Skeletal muscle tissue (tissue), 3 donors: ENCODE measurements at regions not wholly inside any gene's neighbourhood (a gene's known extent, or its start where the extent isn't known, plus 50 kb on each side); places are given as distances from the start of the nearest gene placed in this dataset.

Experiments used
- H3K27ac ChIP-seq: one replicate; pipeline ENCODE4 v1.7.0; 2013; ENCODE audit warnings: mild to moderate bottlenecking, low read depth, low read length, inconsistent platforms
- H3K27me3 ChIP-seq, 3 donors: one replicate each; pipeline ENCODE4 v1.7.0; 2013; ENCODE audit warnings: low read length in 3 of 3; ENCODE audit not compliant: control insufficient read depth in 3 of 3, insufficient read depth in 3 of 3
- H3K36me3 ChIP-seq, 3 donors: one replicate each; pipeline ENCODE4 v1.7.0; 2013; ENCODE audit warnings: low read length in 3 of 3; ENCODE audit not compliant: control insufficient read depth in 3 of 3, insufficient read depth in 3 of 3
- H3K4me1 ChIP-seq, 3 donors: one replicate each; pipeline ENCODE4 v1.7.0; 2013; ENCODE audit warnings: low read length in 3 of 3, mild to moderate bottlenecking in 3 of 3; ENCODE audit not compliant: control insufficient read depth in 3 of 3, insufficient read depth in 3 of 3
- H3K4me3 ChIP-seq, 3 donors: one replicate each; pipeline ENCODE4 v1.7.0; 2013; ENCODE audit warnings: low read length in 3 of 3
- H3K9ac ChIP-seq, 3 donors: one replicate each; pipeline ENCODE4 v1.7.0; 2013; ENCODE audit warnings: low read length in 3 of 3, mild to moderate bottlenecking in 3 of 3, moderate library complexity in 2 of 3, low read depth in 1 of 3
- H3K9me3 ChIP-seq, 3 donors: one replicate each; pipeline ENCODE4 v1.7.0; 2013; ENCODE audit warnings: low read length in 3 of 3; ENCODE audit not compliant: control insufficient read depth in 3 of 3
- donor health status: Osteomylitis.

DNA sequence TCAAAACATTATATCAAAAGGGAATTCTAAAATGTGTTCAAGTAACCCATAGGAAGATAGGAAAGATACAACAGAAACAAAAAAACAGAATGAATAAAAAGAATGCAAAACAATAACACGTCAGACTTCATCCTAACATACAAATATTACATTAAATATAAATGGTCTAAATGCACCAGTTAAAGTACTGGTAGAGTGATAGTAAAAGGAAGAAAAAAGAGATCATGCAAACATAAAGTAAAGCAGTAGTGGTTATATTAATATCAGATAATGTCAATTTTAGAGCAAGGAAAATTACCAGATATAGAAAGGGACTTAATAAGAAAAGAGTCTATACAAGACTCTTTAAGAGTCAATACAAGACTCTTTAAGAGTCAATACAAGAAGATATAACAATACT lies 755.7 kb downstream of the MCTP2 start:
- no peaks in the 10 kb centered on the region for H3K27me3 ChIP-seq
- peaks cover 0 to 4% (median 0%) of the 10 kb centered on the region in 3 donors for H3K9me3 ChIP-seq
- H3K9ac ChIP-seq, result no peak overlapping the region
- H3K36me3 ChIP-seq, result no peaks in the 10 kb centered on the region
- H3K27ac ChIP-seq, result no peak overlapping the region
- H3K4me3 ChIP-seq, result no peak overlapping the region
- H3K4me1 ChIP-seq, result no peaks in the 10 kb centered on the region

DNA sequence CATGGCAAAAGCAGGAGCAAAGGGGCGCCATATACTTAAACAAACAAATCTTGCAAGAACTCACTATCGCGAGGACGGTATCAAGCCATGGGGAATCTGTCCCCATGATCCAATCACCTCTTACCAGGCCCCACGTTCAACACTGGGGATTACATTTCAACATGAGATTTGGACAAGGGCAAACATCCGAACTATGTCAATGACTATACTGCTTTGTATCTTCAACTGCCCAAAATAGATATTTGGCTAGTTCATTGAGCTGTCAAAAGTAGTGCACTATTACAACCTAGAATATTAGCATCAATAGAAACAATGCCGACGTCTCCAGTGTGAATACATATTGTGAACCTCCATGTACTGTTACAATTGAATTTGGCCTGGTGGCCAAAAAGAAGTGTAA lies 760.4 kb downstream of the MCTP2 start:
- Histone ChIP-seq H3K36me3 (no peaks in the 10 kb centered on the region), H3K27ac (no peak overlapping the region), H3K4me1 (no peaks in the 10 kb centered on the region), H3K9me3 (peaks cover 0 to 4% (median 0%) of the 10 kb centered on the region in 3 donors), H3K9ac (no peak overlapping the region), H3K4me3 (no peak overlapping the region), H3K27me3 (no peaks in the 10 kb centered on the region)

GRCh38 chr15:95009635-95010034 lies 778.3 kb downstream of the MCTP2 start:
- no peaks in the 10 kb centered on the region for H3K27me3 ChIP-seq
- no peaks in the 10 kb centered on the region for H3K36me3 ChIP-seq
- H3K27ac ChIP-seq, result no peak overlapping the region
- H3K9me3 ChIP-seq, result no peaks in the 10 kb centered on the region
- no peak overlapping the region for H3K9ac ChIP-seq
- no peaks in the 10 kb centered on the region for H3K4me1 ChIP-seq
- H3K4me3 ChIP-seq, result no peak overlapping the region

- peaks cover 0 to 5% (median 0%) of the 10 kb centered on the region in 3 donors for H3K4me1 ChIP-seq
- H3K27me3 ChIP-seq, result no peaks in the 10 kb centered on the region
- H3K36me3 ChIP-seq, result no peaks in the 10 kb centered on the region
- H3K4me3 ChIP-seq, result no peak overlapping the region
- no peak overlapping the region for H3K9ac ChIP-seq
- no peak overlapping the region for H3K27ac ChIP-seq
- H3K9me3 ChIP-seq, result no peaks in the 10 kb centered on the region
These were observed 782.0 kb downstream of the MCTP2 start for GRCh38 chr15:95013381-95013780.

DNA sequence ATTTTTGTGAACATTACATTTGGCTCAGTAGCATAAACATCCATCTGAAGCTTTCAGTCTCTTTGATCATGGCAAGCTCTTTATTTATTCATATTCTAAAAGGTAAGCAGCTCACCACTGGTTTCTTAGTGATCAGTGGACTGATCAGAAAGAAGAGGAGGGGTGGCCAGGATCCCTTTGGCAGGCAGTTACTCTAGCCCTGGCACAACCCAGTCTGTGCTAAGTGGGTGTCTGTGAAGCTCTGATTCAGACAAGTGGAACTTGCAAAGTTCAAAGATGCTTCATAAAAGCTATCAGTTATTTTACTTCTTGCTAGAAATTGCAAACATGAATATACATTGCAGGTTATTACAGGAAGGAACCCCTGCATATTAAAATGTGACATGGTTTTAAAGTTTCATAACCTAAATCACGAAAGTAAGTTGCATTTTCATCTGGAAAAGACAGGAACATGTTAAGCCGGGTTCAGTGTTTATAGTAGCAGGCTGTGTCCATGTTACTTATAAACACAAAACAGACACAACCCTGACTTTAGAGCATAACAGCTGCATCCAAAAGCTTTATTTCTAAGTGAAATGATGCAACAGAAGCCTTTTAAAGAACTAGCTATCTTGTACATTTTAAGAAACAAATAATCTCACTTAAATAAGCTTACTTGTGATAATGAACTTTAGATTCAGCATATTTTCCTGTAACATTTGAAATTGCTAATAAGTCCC lies 785.3 kb downstream of the MCTP2 start:
- no peak overlapping the region for H3K27ac ChIP-seq
- no peaks in the 10 kb centered on the region for H3K27me3 ChIP-seq
- peaks cover 0 to 9% (median 0%) of the 10 kb centered on the region in 3 donors for H3K4me1 ChIP-seq
- peaks cover 0 to 3% (median 0%) of the 10 kb centered on the region in 3 donors for H3K9me3 ChIP-seq
- no peak overlapping the region for H3K4me3 ChIP-seq
- no peak overlapping the region for H3K9ac ChIP-seq
- H3K36me3 ChIP-seq, result no peaks in the 10 kb centered on the region

DNA sequence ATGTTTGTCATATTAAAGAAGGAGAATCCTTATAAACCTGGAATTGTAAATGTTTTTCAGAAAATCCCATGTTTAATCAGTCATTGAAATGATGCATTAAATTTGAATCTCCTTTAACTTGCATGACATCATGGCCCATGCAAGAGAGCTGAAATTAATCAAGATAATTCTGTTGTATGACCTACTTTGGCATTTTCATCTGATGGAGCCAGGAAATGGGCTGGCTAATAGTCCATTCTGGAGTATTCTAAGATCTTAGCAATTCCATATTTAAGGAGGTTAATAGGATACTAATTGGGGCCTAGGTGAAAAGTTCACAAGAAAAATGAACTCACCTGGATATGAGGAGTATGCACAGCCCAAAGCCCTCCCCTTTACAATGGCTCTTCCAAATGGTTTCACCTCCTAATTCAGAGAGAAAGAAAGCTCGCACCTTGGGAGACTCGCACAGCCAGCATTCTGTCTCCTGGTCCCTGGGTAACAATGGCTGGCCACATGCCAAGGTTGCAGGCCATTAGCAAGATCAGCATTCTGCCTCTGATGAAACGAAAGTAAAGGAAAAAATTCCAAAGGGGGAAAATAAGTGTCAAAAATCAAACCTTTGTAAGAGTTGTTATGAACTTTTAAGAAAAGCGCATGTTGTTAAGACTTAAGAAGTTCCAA lies 786.4 kb downstream of the MCTP2 start:
- Histone ChIP-seq H3K27me3 (no peaks in the 10 kb centered on the region), H3K9ac (no peak overlapping the region), H3K9me3 (peaks cover 0 to 3% (median 0%) of the 10 kb centered on the region in 3 donors), H3K4me3 (no peak overlapping the region), H3K4me1 (peaks cover 0 to 9% (median 0%) of the 10 kb centered on the region in 3 donors), H3K27ac (no peak overlapping the region), H3K36me3 (no peaks in the 10 kb centered on the region)

- Histone ChIP-seq H3K9me3 (peaks cover 0 to 3% (median 0%) of the 10 kb centered on the region in 3 donors), H3K36me3 (no peaks in the 10 kb centered on the region), H3K27me3 (no peaks in the 10 kb centered on the region), H3K4me1 (peaks cover 0 to 9% (median 0%) of the 10 kb centered on the region in 3 donors), H3K4me3 (no peak overlapping the region), H3K27ac (no peak overlapping the region), H3K9ac (no peak overlapping the region)
These were observed 787.7 kb downstream of the MCTP2 start for GRCh38 chr15:95018888-95019545.

DNA sequence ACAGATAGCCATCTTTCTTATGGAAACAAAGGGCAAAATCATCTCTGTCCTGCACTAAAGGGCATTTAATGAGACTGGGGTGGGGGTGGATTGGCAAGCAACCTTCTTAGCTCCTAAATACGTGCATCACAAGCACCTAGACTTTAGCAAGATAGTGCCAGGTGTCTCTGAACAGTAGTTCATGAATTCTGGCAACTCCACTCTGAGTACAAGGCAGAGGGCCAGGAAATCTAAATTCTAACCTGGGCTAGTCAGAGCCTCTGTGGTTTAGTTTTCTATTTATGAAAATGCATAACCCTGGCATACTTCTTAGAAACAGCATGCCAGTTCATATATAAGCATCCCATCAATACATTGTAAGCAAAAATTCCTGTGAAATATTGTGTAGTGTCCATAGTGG lies 788.5 kb downstream of the MCTP2 start:
- no peaks in the 10 kb centered on the region for H3K36me3 ChIP-seq
- H3K9ac ChIP-seq, result no peak overlapping the region
- H3K9me3 ChIP-seq, result peaks cover 0 to 3% (median 0%) of the 10 kb centered on the region in 3 donors
- H3K4me1 ChIP-seq, result peaks cover 0 to 9% (median 0%) of the 10 kb centered on the region in 3 donors
- H3K27me3 ChIP-seq, result no peaks in the 10 kb centered on the region
- no peak overlapping the region for H3K27ac ChIP-seq
- no peak overlapping the region for H3K4me3 ChIP-seq

DNA sequence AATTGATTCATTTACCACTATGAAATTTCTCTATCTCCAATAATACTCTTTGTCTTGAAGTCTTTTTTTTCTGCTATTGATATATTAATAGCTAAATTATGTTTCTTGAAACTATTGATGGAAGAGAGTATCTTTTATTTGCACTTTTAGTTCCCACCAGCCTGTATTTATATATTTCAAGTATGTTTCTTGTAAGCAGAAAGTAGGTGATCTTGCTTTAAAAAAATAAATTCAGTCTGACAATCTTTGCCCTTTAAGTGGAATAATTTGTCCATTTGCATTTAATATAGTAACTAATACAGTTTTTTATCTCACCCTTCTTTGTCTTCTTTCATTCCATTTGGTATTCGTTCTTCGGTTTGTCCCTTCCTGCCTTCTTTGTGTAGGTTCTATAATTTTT lies 790.5 kb downstream of the MCTP2 start:
- Histone ChIP-seq H3K4me3 (no peak overlapping the region), H3K9me3 (peaks cover 0 to 3% (median 0%) of the 10 kb centered on the region in 3 donors), H3K27ac (no peak overlapping the region), H3K4me1 (peaks cover 0 to 9% (median 0%) of the 10 kb centered on the region in 3 donors), H3K27me3 (no peaks in the 10 kb centered on the region), H3K9ac (no peak overlapping the region), H3K36me3 (no peaks in the 10 kb centered on the region)

DNA sequence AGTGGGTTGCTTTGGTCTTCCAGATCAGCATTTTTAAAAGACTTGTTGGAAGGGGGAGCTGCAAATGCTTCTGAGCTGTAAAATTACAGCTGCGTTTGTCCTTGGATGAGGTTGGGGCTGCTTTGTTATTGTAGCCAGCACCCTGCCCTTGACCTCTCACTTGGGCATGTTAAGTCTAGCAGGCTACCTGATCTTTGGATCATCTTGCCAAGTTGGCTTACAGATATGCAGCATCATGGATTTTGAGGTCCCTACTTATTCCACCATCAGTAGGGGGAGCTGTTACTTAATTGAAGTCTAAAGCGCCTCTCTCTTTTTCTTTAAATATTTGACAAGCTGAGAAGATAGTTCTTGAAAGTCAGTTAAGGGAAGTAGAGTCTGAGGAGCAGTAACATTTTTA lies 793.0 kb downstream of the MCTP2 start:
- H3K36me3 ChIP-seq, result no peaks in the 10 kb centered on the region
- no peaks in the 10 kb centered on the region for H3K27me3 ChIP-seq
- H3K9me3 ChIP-seq, result peaks cover 0 to 3% (median 0%) of the 10 kb centered on the region in 3 donors
- no peaks in the 10 kb centered on the region for H3K4me1 ChIP-seq
- H3K9ac ChIP-seq, result no peak overlapping the region
- no peak overlapping the region for H3K4me3 ChIP-seq
- no peak overlapping the region for H3K27ac ChIP-seq
